Fibroblast of the aortic adventitia (primary cell): ENCODE measurements at regions not wholly inside any gene's neighbourhood (a gene's known extent, or its start where the extent isn't known, plus 50 kb on each side); places are given as distances from the start of the nearest gene placed in this dataset.

ENCODE experiments used
- DNase-seq: peaks from one replicate; pipeline ENCODE4 v3.0.0-alpha.2; 2010; ENCODE audit warnings: low read depth
- H3K4me3 ChIP-seq: 2 replicates; pipeline ENCODE4 v1.5.1; 2011; ENCODE audit warnings: low read depth, mild to moderate bottlenecking, control low read depth, low read length, moderate library complexity
- TF ChIP-seq, protein P1 (sequence below): IDR thresholded peaks from 2 replicates; pipeline ENCODE4 v1.5.1; 2011; ENCODE audit warnings: mild to moderate bottlenecking, low read length, control low read depth, inconsistent platforms; ENCODE audit not compliant: insufficient read depth

DNA sequence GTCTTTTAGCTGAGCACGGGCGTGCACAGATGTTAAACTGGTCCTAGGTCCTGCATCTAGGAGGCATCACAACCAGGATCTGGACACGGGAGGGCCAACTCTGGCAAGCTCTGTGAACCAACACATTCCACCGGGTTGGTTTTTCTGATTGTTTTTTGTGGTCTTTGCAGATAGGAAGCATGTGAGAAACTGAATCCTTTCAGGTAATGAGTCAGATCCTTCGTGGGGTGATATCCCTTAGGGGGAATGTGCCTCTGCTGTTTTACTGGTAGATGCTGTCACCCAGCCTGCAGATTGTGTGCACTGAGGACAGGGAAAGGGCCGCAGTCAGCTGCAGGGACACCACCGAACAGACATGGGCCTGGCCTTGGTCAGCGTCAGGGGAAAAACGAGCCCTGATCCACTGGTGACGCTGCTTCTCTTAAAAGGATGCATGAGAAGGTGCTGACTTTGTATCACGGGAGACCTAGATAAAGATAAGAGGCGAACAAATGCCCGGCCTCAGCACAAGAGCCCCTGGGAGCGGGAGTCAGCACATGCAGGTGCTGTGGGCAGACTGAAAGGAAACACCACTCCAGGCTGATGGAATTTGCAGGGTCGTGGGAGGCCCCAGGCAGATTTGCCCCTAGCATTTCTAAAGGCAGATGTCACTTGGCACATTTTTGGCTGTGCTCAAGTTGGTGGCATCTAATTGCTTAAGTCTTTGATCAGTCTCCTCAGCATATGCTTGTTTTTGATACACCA is 51.1 kb downstream of the DOP1B start:
- peak; percentile 29 for DNase-seq
- TF ChIP-seq, protein P1, sequence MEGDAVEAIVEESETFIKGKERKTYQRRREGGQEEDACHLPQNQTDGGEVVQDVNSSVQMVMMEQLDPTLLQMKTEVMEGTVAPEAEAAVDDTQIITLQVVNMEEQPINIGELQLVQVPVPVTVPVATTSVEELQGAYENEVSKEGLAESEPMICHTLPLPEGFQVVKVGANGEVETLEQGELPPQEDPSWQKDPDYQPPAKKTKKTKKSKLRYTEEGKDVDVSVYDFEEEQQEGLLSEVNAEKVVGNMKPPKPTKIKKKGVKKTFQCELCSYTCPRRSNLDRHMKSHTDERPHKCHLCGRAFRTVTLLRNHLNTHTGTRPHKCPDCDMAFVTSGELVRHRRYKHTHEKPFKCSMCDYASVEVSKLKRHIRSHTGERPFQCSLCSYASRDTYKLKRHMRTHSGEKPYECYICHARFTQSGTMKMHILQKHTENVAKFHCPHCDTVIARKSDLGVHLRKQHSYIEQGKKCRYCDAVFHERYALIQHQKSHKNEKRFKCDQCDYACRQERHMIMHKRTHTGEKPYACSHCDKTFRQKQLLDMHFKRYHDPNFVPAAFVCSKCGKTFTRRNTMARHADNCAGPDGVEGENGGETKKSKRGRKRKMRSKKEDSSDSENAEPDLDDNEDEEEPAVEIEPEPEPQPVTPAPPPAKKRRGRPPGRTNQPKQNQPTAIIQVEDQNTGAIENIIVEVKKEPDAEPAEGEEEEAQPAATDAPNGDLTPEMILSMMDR = no peak
- no peak overlapping the region for H3K4me3 ChIP-seq

DNA sequence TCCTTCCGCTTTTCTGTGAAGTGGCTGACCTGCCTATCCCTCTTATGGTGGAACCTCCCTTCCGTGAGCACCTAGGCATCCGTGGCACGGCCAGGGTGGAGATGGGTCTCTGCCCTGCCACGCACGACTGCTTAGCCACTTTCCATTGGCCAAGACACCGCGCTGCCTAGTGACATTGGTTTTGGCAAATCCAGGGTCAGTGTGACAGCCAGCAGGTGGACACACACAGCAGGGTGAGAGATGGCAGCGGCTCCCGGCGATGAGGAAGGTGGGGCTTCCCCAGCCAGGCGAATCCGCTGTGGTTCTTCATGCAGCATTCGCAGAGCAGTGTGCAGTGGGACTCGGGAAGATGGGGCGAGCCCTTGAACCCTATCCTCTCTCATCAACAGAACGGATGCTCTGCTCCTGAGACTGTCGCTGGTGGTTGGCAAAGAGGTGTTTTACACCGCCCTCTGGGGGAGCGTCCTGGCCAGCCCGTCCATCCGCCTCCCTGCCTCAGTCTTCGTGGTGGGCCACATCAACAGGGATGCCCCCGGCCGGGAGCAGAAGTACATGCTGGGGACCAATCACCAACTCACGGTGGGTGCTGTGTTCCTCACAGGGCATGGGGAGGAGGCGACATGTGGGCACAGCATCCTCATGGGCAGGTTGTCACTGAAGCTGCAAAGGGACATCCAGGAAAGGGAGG is 51.8 kb downstream of the DOP1B start:
- no peak for DNase-seq
- TF ChIP-seq, protein P1 = no peak

DNA sequence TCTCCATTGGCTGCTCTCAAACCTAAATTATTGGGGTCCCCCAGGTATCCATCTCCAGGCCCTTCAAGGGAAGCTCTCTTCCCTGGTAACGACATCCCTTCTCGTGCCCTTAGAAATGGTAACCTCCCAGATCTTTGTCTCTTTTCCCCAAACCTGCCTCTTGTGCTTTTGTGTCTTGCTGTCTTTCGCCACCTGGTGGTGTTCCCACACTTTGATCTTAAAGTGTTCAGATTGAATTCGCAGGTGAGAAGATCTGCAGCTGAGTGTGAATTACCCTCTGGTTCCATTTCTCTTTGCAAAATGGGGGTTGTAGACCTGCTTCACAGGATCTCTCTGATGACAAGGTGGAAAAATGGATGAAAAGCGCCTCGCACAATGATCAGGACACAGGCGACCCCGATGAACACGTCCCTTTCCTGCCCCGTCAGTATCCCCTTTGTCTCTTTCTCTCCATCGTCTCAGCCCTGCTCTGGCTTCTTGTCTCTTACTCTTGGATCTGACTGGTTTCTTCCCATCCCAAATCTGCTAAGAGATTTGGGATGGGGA is 53.1 kb downstream of the DOP1B start:
- no peak overlapping the region for H3K4me3 ChIP-seq
- TF ChIP-seq, protein P1 = peak; percentile 55
- DNase-seq = peak; percentile 77

More for the DNA sequence above, 51.8 kb downstream of the DOP1B start:
- H3K4me3 ChIP-seq = no peak overlapping the region

DNA sequence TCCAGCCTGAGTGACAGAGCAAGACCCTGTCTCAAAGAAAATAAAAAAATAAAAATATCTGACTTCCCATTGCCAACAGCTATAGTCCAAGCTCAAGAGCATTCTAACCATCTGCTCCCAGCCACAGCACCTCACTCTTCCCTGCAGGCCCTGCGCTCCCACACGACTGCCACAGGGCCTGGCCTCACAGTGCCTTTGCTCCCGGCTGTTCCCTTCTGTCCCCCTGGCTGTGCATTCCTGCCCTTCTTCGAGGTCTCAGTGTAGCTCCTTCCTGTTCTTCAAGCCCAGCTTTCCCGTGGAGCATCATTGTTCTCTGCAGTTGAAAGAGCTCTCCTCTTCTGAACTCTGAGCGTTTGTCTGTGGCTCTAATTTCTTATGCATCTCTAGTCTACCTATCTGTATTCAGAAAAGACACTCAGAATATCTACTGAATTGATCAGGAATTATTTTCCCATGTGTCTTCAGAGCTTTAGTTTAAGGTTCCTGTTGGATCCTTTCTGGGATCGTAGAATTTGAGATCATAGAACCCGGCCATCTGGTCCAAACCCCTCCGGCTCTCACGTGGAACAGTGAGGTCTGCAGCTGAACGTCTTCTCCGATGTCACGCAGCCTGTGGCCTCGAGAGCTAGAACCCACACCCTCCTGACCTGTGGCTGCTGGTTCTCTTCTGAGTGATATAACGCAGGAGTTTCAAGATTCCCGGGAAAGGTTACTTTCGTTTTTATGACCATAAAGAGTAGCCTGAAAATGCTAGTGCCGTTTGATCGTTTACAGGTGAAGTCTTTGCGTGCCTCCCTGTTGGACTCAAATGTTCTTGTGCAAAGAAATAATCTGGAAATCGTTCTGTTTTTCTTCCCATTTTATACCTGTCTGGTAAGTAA is 54.4 kb downstream of the DOP1B start:
- no peak for DNase-seq
- no peak overlapping the region for H3K4me3 ChIP-seq
- TF ChIP-seq, protein P1 = no peak

DNA sequence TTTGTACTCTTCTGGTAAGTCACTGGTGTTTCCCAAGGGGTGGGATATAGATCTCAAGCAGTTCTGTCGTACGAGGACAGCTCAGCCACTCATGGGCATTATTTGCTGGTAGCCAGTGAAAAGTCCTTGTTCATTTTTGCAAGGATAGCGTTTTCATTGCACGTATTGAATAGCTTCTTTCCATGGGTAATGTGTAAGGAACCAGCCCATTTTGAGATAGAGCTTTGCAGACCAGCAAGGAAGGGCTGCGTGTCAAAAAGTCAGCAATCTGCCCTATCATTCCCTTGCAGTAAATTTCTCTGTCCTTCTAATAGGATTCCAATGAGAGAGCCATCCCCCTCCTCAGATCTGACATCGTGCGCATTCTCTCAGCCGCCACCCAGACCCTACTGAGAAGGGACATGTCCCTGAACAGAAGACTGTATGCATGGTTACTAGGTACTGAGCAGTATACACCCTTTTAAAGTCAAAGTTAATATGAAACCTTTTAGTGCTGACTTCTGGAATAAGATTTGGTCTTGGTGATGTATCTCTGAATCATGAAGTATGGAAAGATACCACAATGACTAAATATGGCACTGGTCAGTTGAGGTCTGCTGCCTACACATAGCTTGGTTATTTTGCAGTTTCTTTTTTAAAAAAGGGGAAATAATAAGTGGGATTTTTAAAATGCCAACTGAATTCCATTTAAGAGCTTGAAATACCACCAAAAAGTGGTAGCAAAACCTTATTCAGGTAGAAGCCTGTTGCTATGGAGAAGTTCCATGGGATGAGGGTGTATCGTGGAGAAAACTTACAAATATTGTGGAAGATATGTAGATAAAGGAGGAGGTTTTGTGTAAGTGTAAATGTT is 55.3 kb downstream of the DOP1B start:
- DNase-seq = peak; percentile 80
- TF ChIP-seq, protein P1 = no peak
- no peak overlapping the region for H3K4me3 ChIP-seq

DNA sequence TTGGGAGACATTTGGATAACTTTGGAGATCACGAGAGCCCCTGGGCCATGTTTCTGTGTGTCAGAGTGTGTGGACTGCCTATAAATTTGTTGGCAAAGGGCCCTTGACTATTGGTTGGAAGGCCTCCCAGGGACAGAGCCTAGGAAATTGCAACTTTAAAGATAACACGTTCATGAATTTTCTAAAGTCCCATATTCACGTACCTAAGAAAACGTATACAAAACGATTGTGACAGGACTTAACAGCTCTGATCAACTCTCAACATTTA is 55.8 kb downstream of the DOP1B start:
- TF ChIP-seq, protein P1 = no peak
- no peak for DNase-seq
- H3K4me3 ChIP-seq = no peak overlapping the region
